Neural progenitor cell (in vitro differentiated cells): ENCODE measurements at regions not wholly inside any gene's neighbourhood (a gene's known extent, or its start where the extent isn't known, plus 50 kb on each side); places are given as distances from the start of the nearest gene placed in this dataset.

Experiments
- DNase-seq: peaks from one replicate; pipeline ENCODE4 v3.0.0-alpha.2; 2016; ENCODE audit warnings: low spot score
- H2AFZ ChIP-seq: fragments of 200-600 bp; sonication (generic); replicated peaks from 2 replicates; pipeline ENCODE4 v1.6.1; 2016; ENCODE audit warnings: antibody characterized with exemption
- H3F3A ChIP-seq: fragments of 200-600 bp; sonication (generic); 2 replicates; pipeline ENCODE4 v1.6.1; 2016; ENCODE audit warnings: antibody characterized with exemption, low read depth
- H3K27ac ChIP-seq: fragments of 200-600 bp; sonication (generic); 2 replicates; pipeline ENCODE4 v1.5.1; 2016; ENCODE audit warnings: mild to moderate bottlenecking
- H3K27me3 ChIP-seq: fragments of 200-600 bp; sonication (generic); 2 replicates; pipeline ENCODE4 v1.6.1; 2016; ENCODE audit warnings: mild to moderate bottlenecking, moderate library complexity
- H3K36me3 ChIP-seq: fragments of 200-600 bp; sonication (generic); 2 replicates; pipeline ENCODE4 v1.5.1; 2016
- H3K4me1 ChIP-seq: fragments of 200-600 bp; sonication (generic); 2 replicates; pipeline ENCODE4 v1.6.1; 2016; ENCODE audit warnings: mixed run types
- H3K4me2 ChIP-seq: fragments of 200-600 bp; sonication (generic); 2 replicates; pipeline ENCODE4 v1.6.1; 2016
- H3K4me3 ChIP-seq: fragments of 200-600 bp; sonication (generic); 2 replicates; pipeline ENCODE4 v1.5.1; 2016
- H3K79me2 ChIP-seq: fragments of 200-600 bp; sonication (generic); 2 replicates; pipeline ENCODE4 v1.6.1; 2016; ENCODE audit warnings: low read depth
- H3K9ac ChIP-seq: fragments of 200-600 bp; sonication (generic); 2 replicates; pipeline ENCODE4 v1.6.1; 2016
- H3K9me3 ChIP-seq: fragments of 200-600 bp; sonication (generic); 2 replicates; pipeline ENCODE4 v1.5.1; 2016; ENCODE audit warnings: low read depth
- H4K20me1 ChIP-seq: fragments of 200-600 bp; sonication (generic); 2 replicates; pipeline ENCODE4 v1.6.1; 2016; ENCODE audit warnings: low read depth
- H3K27ac Mint-ChIP-seq: 3 replicates; pipeline ENCODE4 v1.8.0; 2021; ENCODE audit warnings: mixed read lengths
- H3K27me3 Mint-ChIP-seq: 2 replicates; pipeline ENCODE4 v1.8.0; 2022; ENCODE audit warnings: low read depth, mild to moderate bottlenecking, inconsistent platforms, moderate library complexity, mixed read lengths; ENCODE audit not compliant: insufficient read depth
- H3K36me3 Mint-ChIP-seq: 3 replicates; pipeline ENCODE4 v1.8.0; 2021; ENCODE audit warnings: mixed read lengths
- H3K4me1 Mint-ChIP-seq: 3 replicates; pipeline ENCODE4 v1.8.0; 2021; ENCODE audit warnings: mixed read lengths
- H3K4me3 Mint-ChIP-seq: 3 replicates; pipeline ENCODE4 v1.8.0; 2021; ENCODE audit warnings: mild to moderate bottlenecking, moderate library complexity, mixed read lengths
- H3K9me3 Mint-ChIP-seq: 3 replicates; pipeline ENCODE4 v1.8.0; 2020; ENCODE audit warnings: mixed read lengths
- CTCF ChIP-seq: fragments of 200-600 bp; sonication (generic); IDR thresholded peaks from 2 replicates; pipeline ENCODE4 v1.5.1; 2017; ENCODE audit warnings: antibody characterized with exemption, mild to moderate bottlenecking
- EZH2 ChIP-seq: fragments of 200-600 bp; sonication (generic); IDR thresholded peaks from 2 replicates; pipeline ENCODE4 v1.6.1; 2017; ENCODE audit warnings: antibody characterized with exemption, mild to moderate bottlenecking, moderate library complexity
- EZH2phosphoT487 ChIP-seq: fragments of 200-600 bp; sonication (generic); IDR thresholded peaks from 2 replicates; pipeline ENCODE4 v1.6.1; 2017; ENCODE audit warnings: antibody characterized with exemption

GRCh38 chr11:21704539-21704938, 488.3 kb upstream of the ANO5 start:
- Histone ChIP-seq H3K9me3 (no peaks in the 10 kb centered on the region), H3K9ac (no peak overlapping the region), H2AFZ (no peak overlapping the region), H3K4me3 (no peak overlapping the region), H3K4me1 (no peaks in the 10 kb centered on the region), H4K20me1 (no peaks in the 10 kb centered on the region), H3K27me3 (no peaks in the 10 kb centered on the region), H3K36me3 (no peaks in the 10 kb centered on the region), H3F3A (no peaks in the 10 kb centered on the region), H3K27ac (no peak overlapping the region), H3K79me2 (no peaks in the 10 kb centered on the region), H3K4me2 (no peak overlapping the region)
- Mint-ChIP-seq H3K27me3 (peaks cover 4% of the 10 kb centered on the region), H3K9me3 (no peaks in the 10 kb centered on the region), H3K36me3 (no peaks in the 10 kb centered on the region), H3K4me3 (no peak overlapping the region), H3K4me1 (peaks cover 39% of the 10 kb centered on the region), H3K27ac (no peak overlapping the region)
- DNase-seq, result no peak
- TF ChIP-seq EZH2phosphoT487, result no peak
- no peak for TF ChIP-seq CTCF
- no peak for TF ChIP-seq EZH2

- Histone ChIP-seq H2AFZ (no peak overlapping the region), H3K4me2 (no peak overlapping the region), H3K27me3 (no peaks in the 10 kb centered on the region), H3K9ac (no peak overlapping the region), H3K36me3 (no peaks in the 10 kb centered on the region), H3K4me3 (no peak overlapping the region), H3K79me2 (no peaks in the 10 kb centered on the region), H3K27ac (no peak overlapping the region), H3K4me1 (no peaks in the 10 kb centered on the region), H3F3A (no peaks in the 10 kb centered on the region), H4K20me1 (no peaks in the 10 kb centered on the region), H3K9me3 (no peaks in the 10 kb centered on the region)
- peaks cover 33% of the 10 kb centered on the region for H3K4me1 Mint-ChIP-seq
- H3K27me3 Mint-ChIP-seq, result peaks cover 4% of the 10 kb centered on the region
- no peak for DNase-seq
- H3K27ac Mint-ChIP-seq, result no peak overlapping the region
- no peaks in the 10 kb centered on the region for H3K36me3 Mint-ChIP-seq
- no peaks in the 10 kb centered on the region for H3K9me3 Mint-ChIP-seq
- no peak for TF ChIP-seq EZH2
- TF ChIP-seq CTCF, result no peak
- TF ChIP-seq EZH2phosphoT487, result no peak
- no peak overlapping the region for H3K4me3 Mint-ChIP-seq
Observed at GRCh38 chr11:21707116-21707739, 485.7 kb upstream of the ANO5 start.

GRCh38 chr11:21710809-21711208, 482.1 kb upstream of the ANO5 start:
- Mint-ChIP-seq H3K27ac (no peak overlapping the region), H3K36me3 (no peaks in the 10 kb centered on the region), H3K4me1 (peaks cover 30% of the 10 kb centered on the region), H3K9me3 (no peaks in the 10 kb centered on the region), H3K4me3 (no peak overlapping the region), H3K27me3 (peaks cover 2% of the 10 kb centered on the region)
- Histone ChIP-seq H3K36me3 (no peaks in the 10 kb centered on the region), H3K9me3 (no peaks in the 10 kb centered on the region), H3K4me1 (no peaks in the 10 kb centered on the region), H2AFZ (no peak overlapping the region), H3K79me2 (no peaks in the 10 kb centered on the region), H3K4me2 (no peak overlapping the region), H3K27me3 (no peaks in the 10 kb centered on the region), H3K27ac (no peak overlapping the region), H3K9ac (no peak overlapping the region), H3K4me3 (no peak overlapping the region), H4K20me1 (no peaks in the 10 kb centered on the region), H3F3A (no peaks in the 10 kb centered on the region)
- DNase-seq, result no peak
- TF ChIP-seq CTCF, result no peak
- no peak for TF ChIP-seq EZH2
- TF ChIP-seq EZH2phosphoT487, result no peak
